ENCODE measurements at regions not wholly inside any gene's neighbourhood (a gene's known extent, or its start where the extent isn't known, plus 50 kb on each side); places are given as distances from the start of the nearest gene placed in this dataset.

DNA sequence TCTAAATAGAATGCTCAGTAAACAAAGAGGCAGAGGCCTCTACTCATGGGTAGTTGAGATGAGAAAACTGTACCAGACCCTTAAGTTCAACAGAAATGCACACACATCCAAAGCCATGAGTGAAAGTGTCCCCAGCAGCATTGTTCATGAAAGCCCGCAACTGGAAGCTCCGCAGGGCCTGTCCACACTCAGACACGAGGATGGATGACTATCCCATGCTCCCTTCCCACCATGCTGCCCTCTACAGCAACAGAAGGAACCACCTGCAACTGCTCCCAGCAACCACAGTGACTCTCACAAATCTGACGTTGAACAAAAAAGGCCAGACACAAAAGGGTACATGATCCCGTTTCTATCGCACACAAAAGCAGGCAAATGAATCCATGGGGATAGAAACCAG lies 76.9 kb upstream of the ANO1 start:
- no peak for DNase-seq

DNA sequence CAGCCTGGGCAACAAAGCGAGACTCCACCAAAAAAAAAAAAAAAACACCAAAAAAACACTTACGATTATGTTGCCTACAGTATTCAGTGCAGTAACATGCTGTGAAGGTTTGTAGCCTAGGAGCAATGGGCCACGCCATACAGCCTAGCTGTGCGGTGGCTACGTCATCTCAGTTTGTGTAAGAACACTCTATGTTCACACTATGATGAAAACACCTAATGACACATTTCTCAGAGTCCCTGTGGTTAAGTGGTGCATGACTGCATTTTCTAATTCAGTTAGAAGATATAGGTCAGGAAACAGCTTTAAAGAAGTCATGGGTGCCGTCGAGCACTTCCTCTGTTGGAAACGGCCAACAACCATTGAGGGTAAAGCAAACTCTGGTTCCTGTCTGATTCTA lies 75.7 kb upstream of the ANO1 start:
- DNase-seq, result no peak

DNA sequence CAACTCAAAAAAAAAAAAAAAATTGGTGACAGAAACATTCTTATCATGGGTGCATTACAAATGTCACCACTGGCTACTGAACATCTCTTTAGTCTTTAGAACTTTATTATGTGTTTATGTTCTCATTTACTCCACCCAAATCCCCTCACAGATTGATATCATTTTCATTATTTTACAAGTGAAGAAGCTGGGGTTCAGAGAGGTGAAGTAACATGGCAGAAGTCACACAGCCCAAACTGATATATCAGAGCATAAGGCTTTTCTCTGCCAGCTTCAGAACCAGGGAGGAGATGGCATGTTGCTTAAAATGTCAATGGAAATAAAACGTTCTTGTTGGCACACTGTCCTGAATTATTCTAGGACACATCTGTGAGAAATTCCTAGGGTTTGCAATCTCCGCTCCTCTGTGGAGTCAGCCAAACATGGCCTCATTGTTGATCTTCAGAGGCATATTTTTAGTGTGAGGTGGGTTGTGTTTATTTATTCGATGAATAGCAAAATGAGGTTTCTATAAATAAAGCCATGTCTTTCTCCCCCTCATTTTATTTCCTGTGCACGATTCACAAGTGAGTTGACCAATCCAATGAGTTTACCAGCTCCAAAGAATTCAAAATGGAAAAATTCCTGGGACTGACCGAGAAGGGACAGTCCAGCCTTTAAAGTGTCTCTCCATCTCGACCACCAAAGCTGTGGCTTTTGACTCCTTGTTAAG lies 72.9 kb upstream of the ANO1 start:
- DNase-seq, result no peak

DNA sequence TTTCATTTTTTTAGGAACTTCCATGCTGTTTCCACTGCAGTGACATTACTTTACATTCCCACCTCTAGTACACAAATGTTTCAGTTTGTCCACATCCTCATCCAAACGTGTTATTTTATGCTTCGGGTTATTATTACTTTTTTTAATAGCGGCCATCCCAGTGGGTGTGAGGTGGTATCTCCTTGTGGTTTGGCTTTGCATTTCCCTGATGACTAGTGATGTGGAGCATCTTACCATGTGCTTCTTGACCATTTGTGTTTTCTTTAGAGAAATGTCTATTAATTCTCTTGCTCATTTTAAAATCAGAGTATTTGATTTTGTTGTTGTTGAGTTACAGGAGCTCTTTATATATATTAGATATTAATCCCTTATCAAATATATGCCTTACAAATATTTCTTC lies 70.3 kb upstream of the ANO1 start:
- no peak for DNase-seq

DNA sequence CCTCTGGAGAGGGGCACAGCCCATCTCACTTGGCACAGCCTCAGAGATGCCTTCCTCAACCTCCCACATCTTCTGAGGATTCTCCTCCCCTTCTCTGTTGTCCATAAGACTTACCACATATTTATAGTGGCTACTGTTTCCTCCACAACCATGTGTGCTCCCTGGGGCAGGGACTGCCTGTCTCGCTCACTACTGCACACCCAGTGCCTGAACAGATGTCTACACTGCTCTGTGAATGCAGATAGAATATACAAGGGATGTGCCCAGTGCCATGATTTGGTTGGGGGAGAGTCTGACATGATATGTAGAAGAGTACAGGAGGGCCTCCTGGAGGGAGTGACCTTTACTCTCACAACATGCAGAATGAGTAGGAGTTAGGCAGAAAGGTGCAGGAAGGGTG lies 67.3 kb upstream of the ANO1 start:
- DNase-seq, result no peak

DNA sequence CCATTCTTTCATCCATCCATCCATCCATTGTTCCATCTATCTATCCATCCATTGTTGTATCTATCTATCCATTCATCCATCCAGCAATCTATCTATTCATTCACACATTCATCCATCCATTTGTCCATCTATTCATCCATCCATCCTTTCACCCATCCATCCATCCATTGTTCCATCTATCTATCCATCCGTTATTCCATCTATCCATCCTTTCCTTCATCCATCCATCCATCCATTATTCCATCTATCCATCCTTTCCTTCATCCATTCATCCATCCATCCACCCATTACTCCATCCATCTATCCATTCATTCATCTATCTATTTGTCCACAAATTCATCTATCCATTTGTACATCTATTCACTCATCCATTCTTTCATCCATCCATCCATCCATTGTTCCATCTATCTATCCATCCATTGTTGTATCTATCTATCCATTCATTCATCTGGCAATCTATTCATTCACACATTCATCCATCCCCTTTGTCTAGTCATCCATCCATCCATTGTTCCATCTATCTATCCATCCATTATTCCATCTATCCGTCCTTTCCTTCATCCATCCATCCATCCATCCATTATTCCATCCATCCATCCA lies 65.9 kb upstream of the ANO1 start:
- no peak for DNase-seq

DNA sequence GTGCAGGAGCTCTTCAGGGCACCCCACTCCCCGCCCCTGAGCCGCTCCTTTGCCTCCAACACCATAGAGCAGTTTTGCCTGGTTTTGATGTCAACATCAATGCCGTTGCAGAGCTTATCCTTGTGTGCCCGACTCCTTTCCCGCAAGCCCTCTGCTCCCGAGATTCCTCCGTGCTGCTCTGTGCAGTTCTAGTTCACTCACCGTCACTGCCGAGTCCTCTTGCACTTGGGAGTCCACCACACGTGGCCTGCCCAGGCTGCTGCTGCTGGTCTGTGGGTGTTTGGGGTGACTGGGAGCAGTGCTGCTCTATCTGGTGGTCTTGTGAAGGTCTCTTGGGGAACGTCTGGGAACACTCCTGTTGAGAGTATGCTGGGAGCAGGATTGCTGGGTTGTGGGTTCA lies 63.8 kb upstream of the ANO1 start:
- no peak for DNase-seq

DNA sequence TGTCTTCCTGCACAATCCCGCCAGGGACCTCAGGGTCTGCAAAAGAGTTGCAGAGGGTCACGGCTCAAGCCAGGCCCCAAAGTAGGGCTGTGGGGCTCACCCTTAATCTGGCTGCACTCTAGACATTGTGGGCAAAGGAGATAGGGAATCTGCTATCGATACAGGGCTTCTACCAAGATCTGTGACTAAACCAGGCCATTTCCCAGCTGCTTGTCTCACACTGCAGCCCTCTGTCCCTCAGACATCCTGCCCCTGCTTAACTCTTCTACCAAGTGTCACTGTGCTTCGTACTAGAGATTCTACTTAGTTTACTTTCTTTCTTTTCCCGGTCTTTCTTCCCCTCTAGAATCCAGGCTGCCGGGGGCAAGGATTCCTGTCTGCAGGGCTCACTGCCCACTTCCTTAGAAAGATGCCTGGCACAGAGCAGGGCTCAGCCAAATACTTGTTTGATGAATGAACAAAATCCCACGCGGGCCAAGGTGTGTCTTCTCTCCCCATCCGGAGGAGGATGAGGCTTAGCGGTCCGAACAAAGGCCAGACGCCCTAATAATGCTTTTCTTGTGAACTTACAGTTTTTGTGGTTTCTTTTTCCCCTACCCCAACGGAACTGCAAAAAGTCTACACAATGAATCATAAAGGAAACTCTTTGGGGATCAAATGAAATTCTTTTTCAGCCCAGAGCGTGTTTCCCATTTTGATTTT lies 61.3 kb upstream of the ANO1 start:
- no peak for DNase-seq

DNA sequence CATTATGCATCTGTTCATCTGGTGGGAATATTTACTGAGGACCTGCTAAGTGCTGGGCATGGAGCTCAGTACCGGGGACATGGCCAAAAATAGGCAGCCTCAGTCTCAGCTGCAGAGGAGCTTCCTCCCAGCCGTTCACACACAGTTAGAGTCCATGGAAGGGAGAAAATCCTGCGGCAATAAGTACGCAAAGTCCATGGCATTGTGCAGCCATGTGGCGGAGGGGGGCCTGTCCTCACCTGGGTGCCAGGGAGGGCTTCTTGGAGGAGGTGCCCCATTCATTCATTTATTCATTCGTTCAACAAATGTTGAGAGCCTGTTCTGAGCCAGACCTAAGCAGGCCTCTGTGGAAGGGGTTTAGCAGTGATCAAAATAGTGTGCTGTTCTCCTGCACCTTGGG lies 59.3 kb upstream of the ANO1 start:
- DNase-seq, result no peak

DNA sequence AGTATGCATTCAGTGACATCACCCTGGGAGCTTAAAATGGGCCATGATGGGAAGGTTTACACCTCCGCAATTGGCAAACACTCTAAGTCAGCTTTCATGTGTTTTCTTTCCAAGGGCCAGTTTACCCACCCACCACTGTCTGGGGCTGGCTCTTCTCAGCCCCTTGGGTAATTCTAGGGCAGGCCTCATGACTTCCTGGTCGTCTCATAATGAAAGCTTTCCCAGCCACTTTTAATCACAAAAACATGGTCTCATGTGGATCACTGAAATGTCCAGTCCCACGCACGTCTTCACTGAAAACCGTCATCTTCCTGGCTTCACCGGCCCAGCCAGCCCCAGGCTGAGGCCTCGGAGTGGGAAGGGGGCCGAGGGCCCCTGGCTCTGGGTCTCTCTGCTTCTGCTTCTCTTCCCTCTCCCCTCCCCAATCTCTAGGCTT lies 58.5 kb upstream of the ANO1 start:
- no peak for DNase-seq

DNA sequence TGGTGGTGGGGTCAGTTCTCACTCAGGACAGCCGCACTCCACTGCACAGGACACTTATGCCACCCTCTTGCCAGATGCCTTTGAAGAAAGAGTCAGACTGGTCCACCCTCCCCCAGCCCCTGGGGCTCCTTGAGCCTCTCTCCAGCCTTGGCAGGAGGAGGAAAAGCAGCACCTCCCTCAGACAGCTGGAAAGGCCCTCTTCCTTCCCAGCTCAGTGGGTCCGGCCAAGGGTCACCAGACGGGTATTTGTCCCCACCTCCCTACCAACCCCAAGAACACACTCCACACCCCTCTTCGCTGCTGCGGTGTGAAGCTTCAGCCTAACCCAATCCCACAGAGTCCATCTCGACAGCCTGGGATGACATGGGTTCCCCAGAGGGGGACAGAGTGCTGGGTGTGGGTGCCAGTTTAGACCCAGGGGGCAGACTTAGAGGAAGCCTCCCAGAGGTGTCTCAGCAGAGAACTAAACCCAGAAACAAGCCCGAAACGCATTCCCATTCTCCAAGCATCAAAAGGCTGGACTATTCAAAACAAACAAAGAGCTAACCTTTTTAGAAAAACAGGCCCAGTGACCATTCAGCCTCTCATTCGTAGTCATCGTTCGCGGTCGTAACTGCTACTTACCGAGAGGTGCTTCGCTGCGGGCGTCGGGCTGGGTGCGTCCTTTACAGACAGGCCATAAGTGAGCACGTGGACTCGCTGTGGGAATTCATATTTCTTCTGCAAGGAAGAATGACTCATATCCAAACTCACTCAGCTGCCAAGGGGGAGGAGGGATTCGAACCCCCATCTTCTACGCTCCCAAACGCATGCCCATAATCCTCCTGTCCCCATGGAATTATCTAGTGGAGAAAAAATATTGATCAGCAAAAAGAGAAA lies 57.5 kb upstream of the ANO1 start:
- DNase-seq, result no peak

DNA sequence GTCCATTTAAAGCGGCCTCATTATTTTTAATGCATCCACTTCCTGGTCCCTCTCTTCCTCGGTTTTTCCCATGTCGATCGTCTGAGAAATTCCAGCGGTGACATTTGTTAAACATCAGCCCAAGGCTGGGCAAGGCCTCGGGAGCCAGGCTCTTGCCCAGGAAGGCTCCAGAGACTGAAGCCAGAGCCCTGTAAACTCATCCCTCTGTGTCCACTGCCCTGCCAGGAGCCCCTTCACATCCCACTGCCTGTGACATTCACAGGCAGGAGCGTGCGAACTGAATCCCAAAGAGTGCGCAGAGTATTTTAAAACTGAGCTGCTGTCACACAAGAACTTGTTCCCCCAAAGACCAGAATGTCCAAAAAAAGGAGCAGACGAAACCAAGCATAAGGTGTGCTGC lies 56.5 kb upstream of the ANO1 start:
- no peak for DNase-seq

DNA sequence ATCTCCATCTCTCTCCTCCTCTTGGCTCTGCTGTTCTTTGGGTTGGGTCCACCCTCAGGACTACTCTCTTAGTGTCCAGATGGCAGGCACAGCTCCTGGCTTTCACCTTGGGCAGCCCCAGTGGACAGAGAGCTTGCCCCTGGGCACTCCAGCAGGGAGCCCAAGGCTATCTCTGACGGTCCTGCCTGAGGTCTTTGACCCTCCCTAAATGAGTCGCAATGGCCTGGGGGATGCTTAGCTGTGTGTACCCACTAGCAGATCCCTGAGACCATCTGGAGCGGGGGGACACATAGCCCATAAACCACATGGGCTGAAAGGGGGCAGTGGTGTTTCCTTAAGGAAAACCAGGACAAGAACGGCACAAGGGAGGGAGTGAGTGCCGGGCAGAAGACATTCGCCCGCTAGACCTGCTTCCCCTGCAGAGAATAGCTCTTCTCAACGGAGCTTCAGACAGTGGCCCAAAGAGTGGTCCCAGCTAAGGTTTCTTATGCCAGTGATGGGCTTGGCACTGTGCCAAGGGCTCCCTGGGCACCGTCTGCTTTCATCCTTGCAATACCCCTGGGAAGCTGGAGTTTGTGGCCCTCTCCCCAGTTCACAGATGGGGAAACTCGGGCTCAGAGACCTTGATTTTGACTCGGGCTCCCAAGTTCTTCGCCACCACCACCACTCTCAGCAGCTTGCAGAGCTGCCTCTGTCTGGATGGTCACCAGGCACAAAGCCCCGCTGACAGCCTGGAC lies 53.9 kb upstream of the ANO1 start:
- no peak for DNase-seq

DNA sequence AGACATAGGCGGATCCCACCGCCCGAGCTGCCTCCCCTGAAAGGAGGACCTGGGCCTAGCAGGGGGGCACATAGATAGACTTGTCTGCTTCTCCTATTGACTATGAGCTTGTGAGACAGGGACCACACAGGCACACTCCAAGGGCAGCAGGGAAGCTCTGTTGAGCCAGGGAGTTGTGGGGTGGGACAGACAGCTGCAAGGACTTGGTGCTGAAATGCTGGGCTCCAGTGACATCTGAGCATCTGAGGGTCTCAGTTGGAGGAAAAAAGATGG lies 53.4 kb upstream of the ANO1 start:
- DNase-seq, result no peak

DNA sequence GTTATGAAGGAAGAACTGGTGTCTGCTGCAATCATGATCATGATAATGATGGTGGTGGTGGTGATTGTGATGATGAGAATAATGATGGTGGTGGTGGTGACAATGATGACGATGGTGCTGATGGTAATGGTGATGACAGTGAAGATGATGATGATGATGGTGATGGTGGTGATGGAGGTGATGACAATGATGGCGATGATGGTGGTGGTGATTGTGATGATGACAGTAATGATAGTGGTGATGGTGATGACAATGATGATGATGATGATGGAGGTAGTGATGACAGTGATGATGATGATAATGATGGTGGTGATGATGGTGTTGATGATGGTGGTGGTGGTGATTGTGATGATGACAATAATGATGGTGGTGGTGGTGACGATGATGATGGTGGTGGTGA lies 52.8 kb upstream of the ANO1 start:
- no peak for DNase-seq

DNA sequence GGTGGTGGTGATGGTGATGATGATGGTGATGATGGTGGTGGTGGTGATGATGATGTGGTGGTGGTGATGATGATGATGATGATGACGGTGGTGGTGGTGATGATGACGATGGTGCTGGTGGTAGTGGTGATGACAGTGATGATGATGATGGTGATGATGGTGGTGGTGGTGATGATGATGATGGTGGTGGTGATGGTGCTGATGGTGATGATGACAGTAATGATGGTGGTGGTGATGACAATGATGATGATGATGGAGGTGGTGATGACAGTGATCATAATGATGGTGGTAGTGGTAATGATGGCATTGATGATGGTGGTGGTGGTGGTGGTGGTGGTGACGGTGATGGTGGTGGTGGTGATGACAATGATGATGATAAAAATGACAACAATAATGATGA lies 52.1 kb upstream of the ANO1 start:
- DNase-seq, result no peak

DNA sequence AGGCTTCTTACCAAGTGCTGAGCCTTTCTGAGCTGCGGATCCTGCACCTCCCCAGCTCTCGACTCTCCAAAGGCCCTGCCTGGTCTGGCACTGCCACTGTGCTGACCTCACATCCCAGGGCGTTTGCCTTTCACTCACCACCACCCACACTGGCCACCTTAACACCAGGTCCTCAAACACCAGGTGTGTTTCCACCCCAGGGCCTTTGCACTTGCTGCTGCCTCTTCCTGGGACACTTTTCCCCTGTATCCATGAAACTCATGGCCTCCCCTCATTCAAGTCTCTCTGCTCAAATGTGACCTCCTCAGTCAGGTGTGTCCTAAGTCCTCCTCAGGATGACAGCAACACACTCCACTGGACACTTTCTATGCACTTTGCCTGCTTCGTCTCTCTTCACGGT lies 51.4 kb upstream of the ANO1 start:
- DNase-seq, result no peak

DNA sequence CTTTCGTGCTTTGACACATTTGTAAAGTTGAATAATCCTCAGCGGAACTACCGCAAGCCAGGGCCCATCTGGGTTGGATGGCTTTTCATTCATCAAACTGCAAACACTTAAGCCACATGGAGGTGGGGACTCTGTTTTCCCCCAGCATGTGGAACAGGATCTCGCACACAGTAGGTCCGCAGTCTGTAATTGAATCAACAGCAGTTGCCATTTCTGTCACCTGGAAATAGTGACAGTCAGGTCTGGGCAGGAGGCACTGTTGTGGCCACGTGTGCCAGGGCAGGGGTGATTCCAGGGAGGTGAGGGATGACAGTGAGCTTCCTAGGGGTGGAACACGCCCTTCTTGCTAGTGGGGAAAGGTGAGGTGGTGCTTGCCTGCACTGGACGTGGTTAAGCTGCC lies 50.7 kb upstream of the ANO1 start:
- no peak for DNase-seq

DNA sequence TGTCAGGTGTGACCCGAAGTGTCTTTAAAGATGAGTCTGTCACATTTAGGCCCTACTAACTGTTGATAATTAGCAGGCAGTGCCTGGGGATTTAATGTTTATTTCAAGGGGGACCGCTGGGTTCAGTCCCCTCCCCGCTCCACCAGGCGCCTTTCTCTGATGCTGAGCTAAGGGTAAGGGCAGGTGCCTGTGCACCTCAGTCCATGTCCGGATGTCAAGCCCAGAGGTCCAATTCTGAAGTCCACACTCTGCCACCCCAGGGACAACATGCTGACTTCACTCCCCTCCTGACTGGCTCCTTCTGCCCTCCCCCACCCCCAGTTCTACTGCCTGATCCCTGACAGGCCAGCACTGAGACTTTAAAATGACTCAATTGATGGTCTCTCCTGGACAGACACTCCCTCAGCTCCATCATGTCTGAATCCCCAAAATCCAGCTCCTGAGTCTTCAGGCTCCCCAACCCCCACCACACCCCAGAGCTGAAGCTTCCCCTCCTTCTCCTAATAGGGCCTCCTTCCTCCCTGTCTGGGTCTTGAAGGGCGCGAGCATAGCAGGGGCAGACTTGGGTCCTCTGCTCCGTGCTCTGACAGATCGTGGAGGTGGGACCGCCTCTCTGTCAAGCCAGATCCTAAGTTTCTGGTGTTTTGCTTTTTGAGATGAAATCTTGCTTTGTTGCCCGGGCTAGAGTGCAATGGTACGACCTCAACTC lies 49.8 kb upstream of the ANO1 start:
- DNase-seq, result no peak

Measured in hematopoietic multipotent progenitor cell treated with erythropoietin and hydrocortisone succinate and interleukin-3 and kit ligand, for 6 days (in vitro differentiated cells).